Epithelial cell of proximal tubule (primary cell): ENCODE measurements at regions not wholly inside any gene's neighbourhood (a gene's known extent, or its start where the extent isn't known, plus 50 kb on each side); places are given as distances from the start of the nearest gene placed in this dataset.

Source experiments
- DNase-seq: peaks from one replicate; pipeline ENCODE4 v3.0.0-alpha.2; 2011; ENCODE audit warnings: low read depth
- H3K4me3 ChIP-seq: 2 replicates; pipeline ENCODE4 v1.5.1; 2011; ENCODE audit warnings: low read depth, mild to moderate bottlenecking, low read length
- CTCF ChIP-seq: conservative IDR thresholded peaks from 2 replicates; pipeline ENCODE4 v1.5.1; 2012; ENCODE audit warnings: low read depth, mild to moderate bottlenecking, low read length

- DNase-seq, result no peak
- H3K4me3 ChIP-seq, result no peak overlapping the region
- TF ChIP-seq CTCF, result no peak
Observed at GRCh38 chr2:236935083-236935482, 150.6 kb upstream of the COPS8 start.

- no peak for TF ChIP-seq CTCF
- DNase-seq, result no peak
- H3K4me3 ChIP-seq, result no peak overlapping the region
Observed at GRCh38 chr2:236935631-236936445, 149.9 kb upstream of the COPS8 start.

GRCh38 chr2:236936446-236936940 is 149.2 kb upstream of the COPS8 start:
- TF ChIP-seq CTCF, result no peak
- H3K4me3 ChIP-seq, result no peak overlapping the region
- no peak for DNase-seq

- no peak for TF ChIP-seq CTCF
- no peak overlapping the region for H3K4me3 ChIP-seq
- DNase-seq, result no peak
Observed at GRCh38 chr2:236938126-236938525, 147.6 kb upstream of the COPS8 start.

GRCh38 chr2:236939271-236939670 is 146.4 kb upstream of the COPS8 start:
- TF ChIP-seq CTCF, result no peak
- no peak for DNase-seq
- no peak overlapping the region for H3K4me3 ChIP-seq

GRCh38 chr2:236939721-236940231 is 145.9 kb upstream of the COPS8 start:
- H3K4me3 ChIP-seq, result no peak overlapping the region
- no peak for TF ChIP-seq CTCF
- no peak for DNase-seq

GRCh38 chr2:236940497-236940896 is 145.2 kb upstream of the COPS8 start:
- TF ChIP-seq CTCF, result no peak
- DNase-seq, result no peak
- no peak overlapping the region for H3K4me3 ChIP-seq
